Fibroblast of pulmonary artery (primary cell): ENCODE measurements at regions not wholly inside any gene's neighbourhood (a gene's known extent, or its start where the extent isn't known, plus 50 kb on each side); places are given as distances from the start of the nearest gene placed in this dataset.

Experiments
- DNase-seq: peaks from one replicate; pipeline ENCODE4 v3.0.0-alpha.2; 2010; ENCODE audit warnings: low read depth
- H3K4me3 ChIP-seq: replicated peaks from 2 replicates; pipeline ENCODE4 v1.5.1; 2011; ENCODE audit warnings: low read depth, mild to moderate bottlenecking, control low read depth, low read length, moderate library complexity
- CTCF ChIP-seq: IDR thresholded peaks from 2 replicates; pipeline ENCODE4 v1.5.1; 2011; ENCODE audit warnings: mild to moderate bottlenecking, control low read depth, low read length, inconsistent platforms; ENCODE audit errors: missing control alignments

DNA sequence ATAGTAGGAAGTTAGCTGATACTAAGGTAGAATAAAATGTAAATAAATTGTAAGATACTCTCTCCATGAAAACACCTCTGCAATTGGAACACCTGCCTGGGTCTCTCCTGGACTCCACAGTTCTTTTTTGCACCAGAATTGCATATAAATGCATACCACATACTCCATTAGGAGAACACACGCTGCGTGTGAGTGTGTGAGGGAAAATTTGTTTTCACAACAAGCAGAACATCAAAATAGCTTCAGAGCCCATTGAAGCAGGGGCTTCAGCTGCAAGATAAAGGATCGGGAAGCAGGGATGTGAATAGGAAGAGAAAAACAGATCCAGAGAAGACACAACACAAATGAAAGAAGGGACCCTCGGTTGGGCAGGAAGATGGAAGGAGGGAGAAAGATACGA lies 389.8 kb upstream of the BRINP1 start:
- no peak for TF ChIP-seq CTCF
- DNase-seq: no peak
- no peak overlapping the region for H3K4me3 ChIP-seq

DNA sequence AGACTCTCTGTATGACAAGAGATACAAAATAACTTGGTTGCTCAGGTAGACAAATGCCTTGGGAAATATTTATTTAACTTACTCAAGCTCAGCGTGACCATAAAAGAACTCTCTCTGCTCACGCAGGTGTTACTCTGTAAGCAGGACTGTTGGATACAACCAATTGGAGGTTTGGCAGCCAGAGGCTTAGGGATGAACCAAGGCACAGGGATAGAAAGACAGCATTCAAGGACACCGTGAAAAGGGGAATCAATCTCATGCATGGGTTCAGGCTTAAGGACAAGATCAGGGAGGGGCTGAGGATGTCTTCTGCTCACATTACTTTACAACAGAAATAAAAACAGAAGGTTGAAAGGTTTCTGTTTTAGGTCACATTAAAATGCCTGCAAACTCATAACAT lies 389.0 kb upstream of the BRINP1 start:
- TF ChIP-seq CTCF: no peak
- no peak for DNase-seq

DNA sequence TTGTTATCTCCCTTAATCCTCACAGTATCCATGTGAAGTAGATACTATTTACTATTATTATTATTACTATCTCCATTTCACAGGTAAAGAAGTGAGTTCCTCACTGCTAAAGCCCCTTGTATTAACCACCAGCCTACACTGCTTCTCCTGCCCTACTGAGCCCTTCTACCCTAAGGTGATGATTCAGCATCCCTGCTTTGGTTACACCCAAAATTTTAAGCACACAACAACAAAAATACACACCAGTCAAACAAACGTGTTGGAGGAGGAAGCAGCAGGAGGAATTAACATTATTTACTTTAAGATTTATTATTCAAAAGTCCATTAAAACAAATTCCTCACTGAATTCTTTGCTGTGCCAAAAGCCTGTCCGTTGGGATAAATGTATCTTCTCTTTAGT lies 370.2 kb upstream of the BRINP1 start:
- no peak for DNase-seq
- no peak for TF ChIP-seq CTCF

More for the DNA sequence above, 389.0 kb upstream of the BRINP1 start:
- no peak overlapping the region for H3K4me3 ChIP-seq

DNA sequence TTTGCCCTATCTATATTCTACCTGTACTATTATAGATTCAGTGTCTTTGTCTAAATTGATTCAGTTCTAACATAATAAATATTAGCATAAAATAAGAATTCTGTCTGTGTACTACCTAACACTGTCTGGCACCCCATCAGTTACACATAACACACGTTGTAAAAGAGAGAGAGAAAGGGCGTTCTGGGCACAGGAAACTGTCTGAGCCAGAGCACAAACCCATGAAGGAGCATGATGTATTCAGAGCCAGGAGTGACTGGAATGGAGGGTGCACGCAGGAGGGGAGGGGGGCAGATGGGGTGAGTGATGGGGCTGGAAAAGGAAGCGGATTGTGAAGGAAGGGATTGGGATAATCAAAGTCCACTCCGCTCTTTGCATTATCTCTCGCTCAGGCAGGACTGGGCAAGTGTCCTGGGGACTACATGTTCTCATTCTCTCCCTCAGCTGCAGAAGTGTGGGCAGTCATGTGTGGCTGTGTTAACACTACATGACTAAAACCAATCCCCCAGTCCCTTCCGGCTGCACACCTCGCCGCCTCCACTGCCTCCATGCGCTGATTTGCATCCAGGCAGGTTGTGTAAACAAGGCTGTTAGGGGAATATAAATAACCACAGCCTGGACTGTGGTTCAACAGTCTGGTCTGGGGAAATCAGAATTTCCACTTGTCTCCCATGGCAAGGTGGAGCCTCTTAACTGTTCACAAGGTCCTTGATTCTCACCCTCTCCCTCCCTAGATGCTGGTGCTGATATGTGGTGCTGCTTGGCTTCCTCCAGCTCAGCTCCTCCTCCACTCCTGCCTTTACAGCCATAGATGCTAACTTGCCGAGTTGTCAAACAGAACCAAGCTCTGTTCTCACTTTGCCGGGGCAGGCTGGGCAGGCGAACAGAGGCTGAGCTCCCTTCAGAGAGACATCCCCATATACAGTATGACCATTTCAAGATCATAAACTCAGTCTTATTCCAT lies 367.5 kb upstream of the BRINP1 start:
- H3K4me3 ChIP-seq: no peak overlapping the region
- no peak for DNase-seq
- no peak for TF ChIP-seq CTCF

More for the DNA sequence above, 370.2 kb upstream of the BRINP1 start:
- no peak overlapping the region for H3K4me3 ChIP-seq

DNA sequence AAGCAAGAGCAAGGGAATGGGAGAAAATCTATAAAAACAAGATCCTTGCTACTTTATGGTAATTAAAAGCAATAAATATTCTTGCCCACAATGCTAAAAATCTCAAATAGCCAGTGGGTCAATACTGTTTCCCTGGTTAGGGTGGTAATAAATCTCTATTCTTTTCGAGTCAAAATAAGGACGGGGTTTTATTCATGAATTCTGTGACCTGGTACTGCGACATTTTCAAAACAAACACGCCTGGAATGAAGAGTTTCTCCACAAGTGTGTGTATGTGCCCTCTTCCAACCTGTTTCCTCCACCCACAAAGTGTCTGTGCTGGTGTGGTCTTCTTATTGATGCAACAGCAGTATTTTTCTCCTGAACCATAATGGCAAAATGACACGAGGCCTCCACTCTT lies 358.8 kb upstream of the BRINP1 start:
- no peak for DNase-seq
- TF ChIP-seq CTCF: no peak
- no peak overlapping the region for H3K4me3 ChIP-seq

DNA sequence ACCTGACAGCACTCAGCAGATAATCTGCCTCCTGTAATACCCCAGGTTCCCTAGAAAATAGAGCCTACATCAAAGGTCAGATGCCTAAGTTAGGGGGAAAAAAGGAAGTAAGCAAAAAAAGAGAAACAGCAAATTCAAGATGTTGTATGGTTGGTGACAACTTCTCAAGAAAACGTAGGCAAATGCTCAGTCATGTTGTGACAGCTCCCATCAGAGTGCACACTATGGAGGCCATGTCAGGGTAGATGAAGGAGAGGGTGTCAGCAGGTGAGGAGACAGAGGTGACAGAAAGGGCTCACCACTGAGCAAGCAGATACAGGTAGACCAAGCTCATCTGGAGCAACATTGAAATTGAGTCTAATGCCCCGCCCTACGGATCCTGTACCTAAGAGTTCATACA lies 356.8 kb upstream of the BRINP1 start:
- H3K4me3 ChIP-seq: no peak overlapping the region
- no peak for TF ChIP-seq CTCF
- DNase-seq: no peak

DNA sequence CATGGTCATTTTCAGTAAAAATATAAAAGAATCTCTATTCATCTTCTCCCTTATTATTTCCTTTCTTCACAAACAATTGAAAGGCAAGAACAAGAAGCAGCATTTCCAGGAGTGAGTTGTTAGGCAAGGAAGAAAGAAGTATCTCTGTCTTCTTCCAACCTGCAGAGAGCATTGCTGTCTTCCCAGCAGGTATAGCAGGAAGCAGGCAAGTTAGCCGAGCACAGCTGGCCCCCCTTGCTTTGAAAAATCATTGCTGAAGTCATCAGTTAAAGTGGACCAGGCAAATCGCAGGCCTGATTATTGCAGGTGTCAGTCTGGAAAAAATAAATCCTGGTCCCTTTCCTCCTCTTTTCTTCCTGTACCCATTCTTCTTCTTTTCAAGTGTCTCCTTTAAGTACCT lies 353.1 kb upstream of the BRINP1 start:
- no peak for TF ChIP-seq CTCF
- H3K4me3 ChIP-seq: no peak overlapping the region
- DNase-seq: no peak
